WTC11 (cell line): ENCODE measurements at regions not wholly inside any gene's neighbourhood (a gene's known extent, or its start where the extent isn't known, plus 50 kb on each side); places are given as distances from the start of the nearest gene placed in this dataset.

ENCODE experiments used
- ATAC-seq: fragments of 200-7000 bp; cut with Tn5 transposase; 2 replicates; pipeline ENCODE4 v1.10.0; 2021; ENCODE audit warnings: mild to moderate bottlenecking, moderate library complexity
- CTCF ChIA-PET: fragments of 300-600 bp; sonication (Branson Sonifier 250); formaldehyde crosslinking; loops from one replicate; lab custom pipeline; 2021; ENCODE audit warnings: antibody characterized with exemption; lab: Charles Lee
- POLR2A ChIA-PET: fragments of 350-600 bp; sonication (Branson Sonifier 250); formaldehyde crosslinking; loops from one replicate; lab custom pipeline; 2021; ENCODE audit warnings: antibody characterized with exemption; lab: Charles Lee
- DNase-seq: peaks from one replicate; pipeline ENCODE4 v3.0.0; 2021; ENCODE audit warnings: low spot score
- H3K27ac Mint-ChIP-seq: 2 replicates; pipeline ENCODE4 v1.8.0; 2021; ENCODE audit warnings: mixed read lengths
- H3K27me3 Mint-ChIP-seq: 2 replicates; pipeline ENCODE4 v1.8.0; 2021; ENCODE audit warnings: low read depth, mild to moderate bottlenecking, moderate library complexity, mixed read lengths
- H3K36me3 Mint-ChIP-seq: 2 replicates; pipeline ENCODE4 v1.8.0; 2021; ENCODE audit warnings: mixed read lengths
- H3K4me1 Mint-ChIP-seq: 2 replicates; pipeline ENCODE4 v1.8.0; 2022; ENCODE audit warnings: mixed read lengths
- H3K4me3 Mint-ChIP-seq: 2 replicates; pipeline ENCODE4 v1.8.0; 2021; ENCODE audit warnings: mild to moderate bottlenecking, moderate library complexity, mixed read lengths
- H3K9me3 Mint-ChIP-seq: 2 replicates; pipeline ENCODE4 v1.8.0; 2021; ENCODE audit warnings: mixed read lengths
- CTCF ChIP-seq: fragments of 200-600 bp; IDR thresholded peaks from 2 replicates; pipeline ENCODE4 v1.8.0; 2022; ENCODE audit warnings: antibody characterized with exemption
- FOXK1 ChIP-seq: sonication (generic); formaldehyde crosslinking; IDR thresholded peaks from 2 replicates; pipeline ENCODE4 v1.8.0; 2022; ENCODE audit warnings: mild to moderate bottlenecking, moderate library complexity, missing genetic modification reagents
- FOXP1 ChIP-seq: sonication (generic); formaldehyde crosslinking; IDR thresholded peaks from 2 replicates; pipeline ENCODE4 v1.8.0; 2022; ENCODE audit warnings: missing genetic modification reagents, mild to moderate bottlenecking, moderate library complexity, borderline replicate concordance
- GTF2I ChIP-seq: fragments of 250-450 bp; sonication (Bioruptor Pico); conservative IDR thresholded peaks from 2 replicates; pipeline ENCODE4 v1.4.0; 2021; ENCODE audit warnings: mild to moderate bottlenecking
- NFATC4 ChIP-seq: fragments of 250-450 bp; sonication (Bioruptor Pico); IDR thresholded peaks from 2 replicates; pipeline ENCODE4 v1.9.0; 2021; ENCODE audit warnings: mild to moderate bottlenecking
- NR1H2 ChIP-seq: sonication (generic); formaldehyde crosslinking; IDR thresholded peaks from 2 replicates; pipeline ENCODE4 v1.9.0; 2021; ENCODE audit warnings: mild to moderate bottlenecking, moderate library complexity, missing genetic modification reagents
- NR3C1 ChIP-seq: sonication (generic); formaldehyde crosslinking; conservative IDR thresholded peaks from 2 replicates; pipeline ENCODE4 v1.8.1; 2023; ENCODE audit warnings: low read depth, mild to moderate bottlenecking, missing genetic modification reagents
- SMAD3 ChIP-seq: sonication (generic); formaldehyde crosslinking; IDR thresholded peaks from 2 replicates; pipeline ENCODE4 v1.8.0; 2022; ENCODE audit warnings: missing genetic modification reagents, mild to moderate bottlenecking, borderline replicate concordance
- SOX15 ChIP-seq: fragments of 250-450 bp; sonication (Bioruptor Pico); IDR thresholded peaks from 2 replicates; pipeline ENCODE4 v1.9.0; 2021; ENCODE audit warnings: mild to moderate bottlenecking
- TEAD1 ChIP-seq: sonication (generic); formaldehyde crosslinking; IDR thresholded peaks from 2 replicates; pipeline ENCODE4 v1.8.0; 2022; ENCODE audit warnings: mild to moderate bottlenecking, missing genetic modification reagents
- USF2 ChIP-seq: sonication (generic); formaldehyde crosslinking; IDR thresholded peaks from 2 replicates; pipeline ENCODE4 v1.8.1; 2023; ENCODE audit warnings: mild to moderate bottlenecking, missing genetic modification reagents, moderate library complexity
- ZNF121 ChIP-seq: sonication (generic); formaldehyde crosslinking; IDR thresholded peaks from 2 replicates; pipeline ENCODE4 v1.8.0; 2023; ENCODE audit warnings: missing genetic modification reagents
- ZNF138 ChIP-seq: sonication (generic); formaldehyde crosslinking; conservative IDR thresholded peaks from 2 replicates; pipeline ENCODE4 v1.8.1; 2022; ENCODE audit warnings: mild to moderate bottlenecking, moderate library complexity, missing genetic modification reagents
- ZNF219 ChIP-seq: sonication (generic); formaldehyde crosslinking; IDR thresholded peaks from 2 replicates; pipeline ENCODE4 v1.8.0; 2023; ENCODE audit warnings: missing genetic modification reagents, mild to moderate bottlenecking, borderline replicate concordance
- ZNF317 ChIP-seq: sonication (generic); formaldehyde crosslinking; IDR thresholded peaks from 2 replicates; pipeline ENCODE4 v1.8.1; 2023; ENCODE audit warnings: low read depth, mild to moderate bottlenecking, moderate library complexity, missing genetic modification reagents, borderline replicate concordance
- ZNF416 ChIP-seq: fragments of 250-450 bp; sonication (Bioruptor Pico); IDR thresholded peaks from 2 replicates; pipeline ENCODE4 v1.9.0; 2021; ENCODE audit warnings: mild to moderate bottlenecking, inconsistent platforms
- TF ChIP-seq, protein P1 (sequence below): sonication (generic); formaldehyde crosslinking; IDR thresholded peaks from 2 replicates; pipeline ENCODE4 v1.8.1; 2023; ENCODE audit warnings: mild to moderate bottlenecking, missing genetic modification reagents
- TF ChIP-seq, protein P2 (sequence below): sonication (generic); formaldehyde crosslinking; IDR thresholded peaks from 2 replicates; pipeline ENCODE4 v1.8.0; 2022; ENCODE audit warnings: mild to moderate bottlenecking, missing genetic modification reagents
- TF ChIP-seq, protein P3 (sequence below): fragments of 250-450 bp; sonication (Bioruptor Pico); IDR thresholded peaks from 2 replicates; pipeline ENCODE4 v2.1.2; 2022; ENCODE audit warnings: mild to moderate bottlenecking, moderate library complexity
- TF ChIP-seq, protein P4 (sequence below): sonication (generic); formaldehyde crosslinking; IDR thresholded peaks from 2 replicates; pipeline ENCODE4 v1.8.0; 2022; ENCODE audit warnings: mild to moderate bottlenecking, missing genetic modification reagents
- TF ChIP-seq, protein P5 (sequence below): fragments of 250-450 bp; sonication (Bioruptor Pico); IDR thresholded peaks from 2 replicates; pipeline ENCODE4 v1.9.0; 2021; ENCODE audit warnings: mild to moderate bottlenecking

GRCh38 chr13:105787632-105788031 lies 747.8 kb downstream of the EFNB2 start (continued):
- TF ChIP-seq, protein P1, sequence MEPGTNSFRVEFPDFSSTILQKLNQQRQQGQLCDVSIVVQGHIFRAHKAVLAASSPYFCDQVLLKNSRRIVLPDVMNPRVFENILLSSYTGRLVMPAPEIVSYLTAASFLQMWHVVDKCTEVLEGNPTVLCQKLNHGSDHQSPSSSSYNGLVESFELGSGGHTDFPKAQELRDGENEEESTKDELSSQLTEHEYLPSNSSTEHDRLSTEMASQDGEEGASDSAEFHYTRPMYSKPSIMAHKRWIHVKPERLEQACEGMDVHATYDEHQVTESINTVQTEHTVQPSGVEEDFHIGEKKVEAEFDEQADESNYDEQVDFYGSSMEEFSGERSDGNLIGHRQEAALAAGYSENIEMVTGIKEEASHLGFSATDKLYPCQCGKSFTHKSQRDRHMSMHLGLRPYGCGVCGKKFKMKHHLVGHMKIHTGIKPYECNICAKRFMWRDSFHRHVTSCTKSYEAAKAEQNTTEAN (CRISPR knock-in tag), result no peak

DNA sequence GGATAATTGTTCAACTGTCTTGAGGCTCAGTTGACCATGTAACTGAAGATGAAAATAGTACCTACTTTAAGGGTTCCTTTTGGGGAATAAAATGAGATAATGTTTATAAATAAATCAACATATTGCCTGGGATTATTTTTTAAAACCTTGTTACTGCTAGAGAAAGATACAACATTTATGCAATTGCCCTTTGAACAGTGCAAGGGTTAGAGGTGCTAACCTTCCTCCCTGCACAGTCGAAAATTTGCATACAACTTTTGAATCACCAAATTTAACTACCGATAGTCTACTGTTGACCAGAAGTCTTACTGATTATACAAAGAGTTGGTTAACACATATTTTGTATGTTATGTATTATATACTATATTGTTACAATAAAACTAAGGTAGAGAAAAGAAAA lies 750.0 kb downstream of the EFNB2 start:
- POLR2A ChIA-PET, result no interaction called here

More for the DNA sequence above, 750.0 kb downstream of the EFNB2 start:
- CTCF ChIA-PET, result no interaction called here
- no peak for ATAC-seq
- DNase-seq, result no peak
- no peak overlapping the region for H3K4me3 Mint-ChIP-seq
- no peaks in the 10 kb centered on the region for H3K4me1 Mint-ChIP-seq
- no peak overlapping the region for H3K27ac Mint-ChIP-seq
- H3K27me3 Mint-ChIP-seq, result no peaks in the 10 kb centered on the region
- no peaks in the 10 kb centered on the region for H3K9me3 Mint-ChIP-seq
- no peaks in the 10 kb centered on the region for H3K36me3 Mint-ChIP-seq
- TF ChIP-seq, protein P2, sequence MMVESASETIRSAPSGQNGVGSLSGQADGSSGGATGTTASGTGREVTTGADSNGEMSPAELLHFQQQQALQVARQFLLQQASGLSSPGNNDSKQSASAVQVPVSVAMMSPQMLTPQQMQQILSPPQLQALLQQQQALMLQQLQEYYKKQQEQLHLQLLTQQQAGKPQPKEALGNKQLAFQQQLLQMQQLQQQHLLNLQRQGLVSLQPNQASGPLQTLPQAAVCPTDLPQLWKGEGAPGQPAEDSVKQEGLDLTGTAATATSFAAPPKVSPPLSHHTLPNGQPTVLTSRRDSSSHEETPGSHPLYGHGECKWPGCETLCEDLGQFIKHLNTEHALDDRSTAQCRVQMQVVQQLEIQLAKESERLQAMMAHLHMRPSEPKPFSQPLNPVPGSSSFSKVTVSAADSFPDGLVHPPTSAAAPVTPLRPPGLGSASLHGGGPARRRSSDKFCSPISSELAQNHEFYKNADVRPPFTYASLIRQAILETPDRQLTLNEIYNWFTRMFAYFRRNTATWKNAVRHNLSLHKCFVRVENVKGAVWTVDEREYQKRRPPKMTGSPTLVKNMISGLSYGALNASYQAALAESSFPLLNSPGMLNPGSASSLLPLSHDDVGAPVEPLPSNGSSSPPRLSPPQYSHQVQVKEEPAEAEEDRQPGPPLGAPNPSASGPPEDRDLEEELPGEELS (CRISPR knock-in tag), result no peak
- TF ChIP-seq ZNF121 (CRISPR knock-in tag) (no peak), SOX15 (CRISPR knock-in tag) (no peak), NR3C1 (CRISPR knock-in tag) (no peak), FOXP1 (CRISPR knock-in tag) (no peak), NFATC4 (CRISPR knock-in tag) (no peak), TEAD1 (CRISPR knock-in tag) (no peak), USF2 (CRISPR knock-in tag) (no peak), GTF2I (CRISPR knock-in tag) (no peak), FOXK1 (no peak), ZNF138 (CRISPR knock-in tag) (no peak), NR1H2 (CRISPR knock-in tag) (no peak), SMAD3 (CRISPR knock-in tag) (no peak), CTCF (no peak), ZNF416 (CRISPR knock-in tag) (no peak), ZNF219 (no peak), ZNF317 (CRISPR knock-in tag) (no peak)
- TF ChIP-seq, protein P3, sequence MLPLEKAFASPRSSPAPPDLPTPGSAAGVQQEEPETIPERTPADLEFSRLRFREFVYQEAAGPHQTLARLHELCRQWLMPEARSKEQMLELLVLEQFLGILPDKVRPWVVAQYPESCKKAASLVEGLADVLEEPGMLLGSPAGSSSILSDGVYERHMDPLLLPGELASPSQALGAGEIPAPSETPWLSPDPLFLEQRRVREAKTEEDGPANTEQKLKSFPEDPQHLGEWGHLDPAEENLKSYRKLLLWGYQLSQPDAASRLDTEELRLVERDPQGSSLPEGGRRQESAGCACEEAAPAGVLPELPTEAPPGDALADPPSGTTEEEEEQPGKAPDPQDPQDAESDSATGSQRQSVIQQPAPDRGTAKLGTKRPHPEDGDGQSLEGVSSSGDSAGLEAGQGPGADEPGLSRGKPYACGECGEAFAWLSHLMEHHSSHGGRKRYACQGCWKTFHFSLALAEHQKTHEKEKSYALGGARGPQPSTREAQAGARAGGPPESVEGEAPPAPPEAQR, result no peak
- TF ChIP-seq, protein P4, sequence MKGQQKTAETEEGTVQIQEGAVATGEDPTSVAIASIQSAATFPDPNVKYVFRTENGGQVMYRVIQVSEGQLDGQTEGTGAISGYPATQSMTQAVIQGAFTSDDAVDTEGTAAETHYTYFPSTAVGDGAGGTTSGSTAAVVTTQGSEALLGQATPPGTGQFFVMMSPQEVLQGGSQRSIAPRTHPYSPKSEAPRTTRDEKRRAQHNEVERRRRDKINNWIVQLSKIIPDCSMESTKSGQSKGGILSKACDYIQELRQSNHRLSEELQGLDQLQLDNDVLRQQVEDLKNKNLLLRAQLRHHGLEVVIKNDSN (CRISPR knock-in tag), result no peak
- TF ChIP-seq, protein P5, sequence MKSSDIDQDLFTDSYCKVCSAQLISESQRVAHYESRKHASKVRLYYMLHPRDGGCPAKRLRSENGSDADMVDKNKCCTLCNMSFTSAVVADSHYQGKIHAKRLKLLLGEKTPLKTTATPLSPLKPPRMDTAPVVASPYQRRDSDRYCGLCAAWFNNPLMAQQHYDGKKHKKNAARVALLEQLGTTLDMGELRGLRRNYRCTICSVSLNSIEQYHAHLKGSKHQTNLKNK (CRISPR knock-in tag), result no peak
